ENCODE measurements at regions not wholly inside any gene's neighbourhood (a gene's known extent, or its start where the extent isn't known, plus 50 kb on each side); places are given as distances from the start of the nearest gene placed in this dataset.

DNA sequence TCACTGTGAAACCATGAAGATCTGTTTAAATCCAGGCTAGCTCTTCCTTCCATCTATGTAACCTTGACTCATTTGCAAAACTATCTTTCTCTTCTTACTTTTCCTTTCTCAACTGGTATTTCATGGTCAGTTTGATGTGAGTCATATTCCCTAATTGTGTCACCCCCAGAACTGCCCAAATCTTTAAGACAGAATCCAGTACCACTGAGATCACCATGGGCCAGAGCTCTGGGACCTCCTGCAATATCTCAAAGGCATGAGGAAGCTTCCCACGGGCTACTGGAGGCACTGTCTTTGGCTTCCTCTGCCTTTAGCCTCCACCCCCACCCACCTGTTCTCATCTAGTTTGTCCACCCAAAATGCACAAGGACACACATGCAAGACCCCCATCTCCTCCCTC lies 274.4 kb upstream of the FMN2 start:
- peak overlapping the region in 1 of 4 donors; percentile 63 for H3K27ac ChIP-seq
- H3K4me1 ChIP-seq: no peaks in the 10 kb centered on the region
- H3K27me3 ChIP-seq: no peaks in the 10 kb centered on the region
- no peaks in the 10 kb centered on the region for H3K9me3 ChIP-seq
- H3K4me3 ChIP-seq: no peak overlapping the region
- H3K36me3 ChIP-seq: no peaks in the 10 kb centered on the region
- TF ChIP-seq, protein P1, sequence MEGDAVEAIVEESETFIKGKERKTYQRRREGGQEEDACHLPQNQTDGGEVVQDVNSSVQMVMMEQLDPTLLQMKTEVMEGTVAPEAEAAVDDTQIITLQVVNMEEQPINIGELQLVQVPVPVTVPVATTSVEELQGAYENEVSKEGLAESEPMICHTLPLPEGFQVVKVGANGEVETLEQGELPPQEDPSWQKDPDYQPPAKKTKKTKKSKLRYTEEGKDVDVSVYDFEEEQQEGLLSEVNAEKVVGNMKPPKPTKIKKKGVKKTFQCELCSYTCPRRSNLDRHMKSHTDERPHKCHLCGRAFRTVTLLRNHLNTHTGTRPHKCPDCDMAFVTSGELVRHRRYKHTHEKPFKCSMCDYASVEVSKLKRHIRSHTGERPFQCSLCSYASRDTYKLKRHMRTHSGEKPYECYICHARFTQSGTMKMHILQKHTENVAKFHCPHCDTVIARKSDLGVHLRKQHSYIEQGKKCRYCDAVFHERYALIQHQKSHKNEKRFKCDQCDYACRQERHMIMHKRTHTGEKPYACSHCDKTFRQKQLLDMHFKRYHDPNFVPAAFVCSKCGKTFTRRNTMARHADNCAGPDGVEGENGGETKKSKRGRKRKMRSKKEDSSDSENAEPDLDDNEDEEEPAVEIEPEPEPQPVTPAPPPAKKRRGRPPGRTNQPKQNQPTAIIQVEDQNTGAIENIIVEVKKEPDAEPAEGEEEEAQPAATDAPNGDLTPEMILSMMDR (IDR thresholded peaks at IDR 0.05): no peak
- no peak for TF ChIP-seq POLR2A (IDR thresholded peaks at IDR 0.05)
- DNase-seq: no peak

GRCh38 chr1:239817801-239818200 lies 273.9 kb upstream of the FMN2 start:
- Histone ChIP-seq H3K36me3 (no peaks in the 10 kb centered on the region), H3K4me3 (no peak overlapping the region), H3K27me3 (no peaks in the 10 kb centered on the region), H3K4me1 (no peaks in the 10 kb centered on the region), H3K9me3 (no peaks in the 10 kb centered on the region), H3K27ac (peak overlapping the region in 1 of 4 donors; percentile 63)
- no peak for DNase-seq
- TF ChIP-seq POLR2A (IDR thresholded peaks at IDR 0.05): no peak
- TF ChIP-seq, protein P1 (IDR thresholded peaks at IDR 0.05): no peak

DNA sequence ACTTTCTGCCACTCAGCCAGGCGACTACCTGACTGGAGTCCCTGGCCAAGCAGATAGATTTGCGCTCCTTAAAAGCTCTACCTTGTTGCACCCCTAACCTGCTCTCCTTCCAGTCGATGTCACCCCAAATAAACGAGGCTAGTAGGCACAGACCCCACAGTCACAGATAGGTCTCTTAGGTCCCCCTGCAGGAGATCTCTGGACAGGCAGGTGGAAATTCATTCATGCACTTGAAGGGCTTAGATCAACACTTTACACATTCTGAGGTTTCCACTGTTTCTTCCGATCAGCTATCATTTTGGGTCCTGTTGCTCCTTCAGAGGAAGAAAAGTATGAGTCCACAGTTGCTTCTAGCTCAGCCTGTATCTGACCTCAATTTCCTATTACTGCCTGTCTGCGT lies 272.6 kb upstream of the FMN2 start:
- no peaks in the 10 kb centered on the region for H3K27me3 ChIP-seq
- no peaks in the 10 kb centered on the region for H3K4me1 ChIP-seq
- no peaks in the 10 kb centered on the region for H3K9me3 ChIP-seq
- no peak overlapping the region for H3K4me3 ChIP-seq
- TF ChIP-seq, protein P1 (IDR thresholded peaks at IDR 0.05): peak in 1 of 6 experiments; percentile 12
- no peak for TF ChIP-seq POLR2A (IDR thresholded peaks at IDR 0.05)
- no peaks in the 10 kb centered on the region for H3K36me3 ChIP-seq
- DNase-seq: no peak
- no peak overlapping the region for H3K27ac ChIP-seq

DNA sequence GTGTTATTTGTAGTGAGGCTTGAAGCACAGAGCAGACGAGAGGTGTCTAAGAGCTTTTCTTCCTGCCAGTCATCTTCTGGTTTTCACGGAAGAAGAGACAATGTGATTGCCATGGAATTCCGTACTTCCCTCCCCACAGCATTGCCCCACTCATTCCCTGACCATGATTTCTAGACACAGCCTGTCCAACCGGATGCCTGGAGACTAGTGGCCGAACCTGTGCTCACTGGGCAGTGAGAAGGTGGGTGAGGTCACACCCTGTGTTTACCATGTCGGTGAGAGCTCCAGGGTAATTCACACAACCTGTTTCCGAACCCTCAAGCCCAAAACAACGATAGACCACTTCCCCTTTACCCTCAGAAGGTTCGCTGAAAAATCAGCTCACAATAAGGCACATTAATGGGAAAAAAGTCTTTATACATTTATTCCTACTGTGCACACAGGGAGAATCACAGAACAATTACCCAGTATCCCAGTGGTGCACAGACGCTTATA lies 271.9 kb upstream of the FMN2 start:
- H3K9me3 ChIP-seq: no peaks in the 10 kb centered on the region
- H3K36me3 ChIP-seq: no peaks in the 10 kb centered on the region
- no peaks in the 10 kb centered on the region for H3K4me1 ChIP-seq
- TF ChIP-seq POLR2A (IDR thresholded peaks at IDR 0.05): no peak
- TF ChIP-seq, protein P1 (IDR thresholded peaks at IDR 0.05): no peak
- H3K27ac ChIP-seq: no peak overlapping the region
- H3K4me3 ChIP-seq: no peak overlapping the region
- no peaks in the 10 kb centered on the region for H3K27me3 ChIP-seq
- no peak for DNase-seq

DNA sequence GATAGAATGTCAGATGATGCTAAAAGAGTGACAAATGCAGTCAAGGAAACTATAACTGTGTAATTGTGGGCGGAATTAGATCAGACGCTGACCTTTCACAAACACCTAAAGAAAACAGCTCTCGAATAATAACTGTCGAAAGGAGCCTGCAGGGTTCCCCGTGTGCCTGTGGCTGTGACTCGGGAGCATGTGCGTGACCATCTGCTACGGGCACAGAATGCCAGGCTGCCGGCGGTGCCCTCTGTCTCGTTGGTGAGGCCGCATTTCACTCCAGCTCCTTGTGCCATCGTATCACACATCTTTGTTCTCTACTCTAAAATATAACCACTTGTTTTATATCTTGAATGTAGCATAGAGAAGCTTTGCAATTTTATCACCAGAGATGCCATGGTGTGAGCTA lies 267.8 kb upstream of the FMN2 start:
- TF ChIP-seq POLR2A (IDR thresholded peaks at IDR 0.05): no peak
- TF ChIP-seq, protein P1 (IDR thresholded peaks at IDR 0.05): no peak
- Histone ChIP-seq H3K9me3 (no peaks in the 10 kb centered on the region), H3K36me3 (no peaks in the 10 kb centered on the region), H3K27me3 (no peaks in the 10 kb centered on the region), H3K4me3 (no peak overlapping the region), H3K27ac (no peak overlapping the region), H3K4me1 (no peaks in the 10 kb centered on the region)
- no peak for DNase-seq

DNA sequence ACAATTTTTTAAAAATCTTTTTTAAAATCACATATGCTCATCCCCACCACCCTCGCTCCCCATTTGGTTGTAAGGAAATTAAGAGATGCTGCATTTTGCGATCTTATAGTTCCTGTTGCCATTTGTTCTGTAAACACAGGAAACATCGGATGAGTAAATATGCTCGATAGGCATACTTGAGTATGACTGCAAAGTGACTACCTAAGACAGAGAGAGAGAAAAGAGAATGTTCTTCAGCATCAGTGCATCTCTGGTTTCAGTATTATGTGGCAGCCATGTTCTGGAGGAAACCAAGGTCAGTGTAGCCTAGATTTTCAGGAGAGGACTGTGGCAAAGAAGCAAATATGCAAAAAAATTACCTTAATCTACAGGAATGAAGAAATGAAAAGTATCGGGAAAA lies 265.5 kb upstream of the FMN2 start:
- no peak for DNase-seq
- no peaks in the 10 kb centered on the region for H3K4me1 ChIP-seq
- H3K9me3 ChIP-seq: no peaks in the 10 kb centered on the region
- H3K4me3 ChIP-seq: no peak overlapping the region
- TF ChIP-seq, protein P1 (IDR thresholded peaks at IDR 0.05): no peak
- TF ChIP-seq POLR2A (IDR thresholded peaks at IDR 0.05): no peak
- H3K27me3 ChIP-seq: no peaks in the 10 kb centered on the region
- H3K36me3 ChIP-seq: no peaks in the 10 kb centered on the region
- no peak overlapping the region for H3K27ac ChIP-seq
